Erythroblast (primary cell): ENCODE measurements at regions not wholly inside any gene's neighbourhood (a gene's known extent, or its start where the extent isn't known, plus 50 kb on each side); places are given as distances from the start of the nearest gene placed in this dataset.

Source experiments
- GATA1 ChIP-seq: IDR thresholded peaks from 2 replicates; pipeline ENCODE4 v1.6.1; 2011; ENCODE audit warnings: low read depth, mild to moderate bottlenecking, control low read depth, low read length, moderate library complexity
- POLR2A ChIP-seq: IDR thresholded peaks from 2 replicates; pipeline ENCODE4 v1.6.1; 2011; ENCODE audit warnings: mild to moderate bottlenecking, low read length

DNA sequence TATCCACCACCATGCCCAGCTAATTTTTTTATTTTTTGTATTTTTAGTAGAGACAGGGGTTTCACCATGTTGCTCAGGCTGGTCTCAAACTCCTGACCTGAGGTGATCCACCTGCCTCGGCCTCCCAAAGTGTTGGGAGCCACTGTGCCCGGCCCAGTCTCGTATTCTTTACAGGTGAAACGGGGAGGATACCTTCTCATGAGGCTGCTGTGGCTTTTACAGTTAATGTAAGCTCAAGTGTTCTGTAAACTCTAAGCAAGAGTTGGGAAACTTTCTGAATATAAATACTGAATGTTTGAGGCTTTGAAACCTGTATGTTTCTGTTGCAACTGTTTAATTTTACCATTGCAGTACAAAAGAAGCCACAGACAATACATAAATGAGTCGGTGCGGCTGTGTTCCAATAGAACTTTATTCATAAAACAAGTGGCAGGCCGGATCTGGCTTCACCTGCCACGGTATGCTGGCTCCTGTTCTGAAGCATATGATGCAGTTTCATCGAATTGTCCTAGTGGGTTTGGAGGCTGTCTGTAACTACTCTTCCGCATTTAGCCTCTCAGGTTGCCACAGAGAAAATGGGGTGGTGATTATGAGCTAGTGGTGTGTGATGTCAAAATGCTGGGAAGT lies 192.5 kb upstream of the ZFP64 start:
- TF ChIP-seq POLR2A = no peak
- TF ChIP-seq GATA1 = no peak
